ENCODE measurements at regions not wholly inside any gene's neighbourhood (a gene's known extent, or its start where the extent isn't known, plus 50 kb on each side); places are given as distances from the start of the nearest gene placed in this dataset.

DNA sequence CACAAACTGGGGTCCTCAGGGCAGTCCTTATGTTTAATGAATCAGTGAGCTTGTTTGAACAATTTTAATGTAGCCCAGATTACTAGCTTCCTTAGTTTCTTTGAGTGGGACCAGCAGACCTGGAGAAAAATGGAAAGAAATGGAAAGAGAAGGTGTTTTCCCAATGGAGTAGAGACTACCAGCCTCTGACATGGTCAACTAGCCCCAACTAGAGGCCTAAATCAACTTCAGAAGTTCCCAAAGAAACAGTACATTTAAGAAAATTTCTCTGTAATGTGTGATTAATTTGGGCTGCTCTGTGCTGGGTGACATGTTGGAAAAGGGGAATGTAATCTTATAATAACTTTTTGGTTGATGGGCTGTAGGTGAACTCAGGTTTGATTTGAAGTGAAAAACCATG is 310.9 kb downstream of the MFSD1 start:
- no peak for DNase-seq (ENCODE audit: low read depth, low spot score)
- no peak overlapping the region for H3K27ac ChIP-seq

GRCh38 chr3:159113221-159113875 is 311.5 kb downstream of the MFSD1 start:
- H3K27ac ChIP-seq = no peak overlapping the region
- DNase-seq (ENCODE audit: low read depth, low spot score) = no peak

- DNase-seq (ENCODE audit: low read depth, low spot score) = no peak
- no peak overlapping the region for H3K27ac ChIP-seq
Observed at GRCh38 chr3:159114582-159114981, 312.7 kb downstream of the MFSD1 start.

DNA sequence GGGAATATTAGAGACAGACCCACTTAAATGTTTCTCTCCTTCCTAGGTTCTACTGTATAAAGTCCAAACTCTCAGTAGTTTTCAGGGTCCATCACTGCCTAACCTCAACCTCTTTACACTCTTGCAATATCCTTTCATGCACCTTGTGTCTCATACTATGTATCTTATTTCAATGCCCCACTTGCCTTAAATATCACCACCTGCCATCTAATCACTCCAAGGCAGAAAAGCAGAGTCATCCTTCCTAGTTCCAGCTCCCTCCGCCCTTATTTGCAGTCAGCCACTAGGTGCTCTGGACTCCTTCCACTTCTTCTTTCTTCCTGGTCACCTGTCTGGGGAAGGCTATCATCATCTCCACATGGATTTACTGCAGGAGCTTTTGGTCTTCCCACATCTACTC is 322.0 kb downstream of the MFSD1 start:
- DNase-seq (ENCODE audit: low read depth, low spot score) = no peak
- H3K27ac ChIP-seq = no peak overlapping the region

- DNase-seq (ENCODE audit: low read depth, low spot score) = no peak
- H3K27ac ChIP-seq = no peak overlapping the region
Observed at GRCh38 chr3:159126261-159127020, 324.6 kb downstream of the MFSD1 start.

GRCh38 chr3:159127021-159127392 is 325.2 kb downstream of the MFSD1 start:
- no peak overlapping the region for H3K27ac ChIP-seq
- no peak for DNase-seq (ENCODE audit: low read depth, low spot score)

DNA sequence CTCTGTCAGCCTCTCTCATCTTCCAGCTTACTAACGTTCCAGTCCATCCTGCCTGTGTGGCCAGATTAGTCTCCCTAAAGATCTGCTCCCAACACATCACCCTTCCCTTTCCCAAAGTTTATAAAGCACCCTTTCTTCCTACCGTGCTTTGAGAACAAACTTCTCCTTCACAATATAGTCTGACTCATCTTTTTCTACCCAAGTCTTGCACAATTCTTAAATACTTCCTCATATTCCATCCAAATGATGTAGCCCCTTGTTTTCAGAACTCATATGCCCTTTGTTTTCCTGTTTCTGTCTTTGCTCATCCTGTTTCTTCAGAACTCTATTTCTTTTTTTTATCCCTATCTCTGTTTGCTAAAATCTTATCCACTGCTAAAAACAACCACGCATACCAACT is 326.8 kb downstream of the MFSD1 start:
- DNase-seq (ENCODE audit: low read depth, low spot score) = peak; percentile 27
- no peak overlapping the region for H3K27ac ChIP-seq

- DNase-seq (ENCODE audit: low read depth, low spot score) = no peak
- no peak overlapping the region for H3K27ac ChIP-seq
Observed at GRCh38 chr3:159130108-159130507, 328.3 kb downstream of the MFSD1 start.

DNA sequence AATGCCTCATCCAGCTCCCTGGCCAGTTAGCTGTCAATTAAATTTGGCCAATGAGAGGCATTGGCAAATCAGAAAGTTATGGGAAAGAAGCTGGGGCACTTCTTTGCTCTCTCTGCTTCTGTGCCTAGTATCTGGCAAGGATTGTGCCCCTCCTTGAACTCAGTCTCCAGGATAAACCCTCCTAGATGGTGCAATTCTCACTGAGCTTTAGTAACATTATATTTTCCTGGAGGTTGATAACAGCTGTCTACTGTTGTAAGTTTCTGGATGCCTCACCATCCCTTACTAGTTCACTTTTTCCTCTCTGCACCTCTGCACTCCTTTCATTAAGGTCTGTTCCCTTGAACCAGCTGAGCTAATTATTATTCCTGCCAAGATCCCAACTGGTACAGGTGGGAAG is 329.5 kb downstream of the MFSD1 start:
- no peak for DNase-seq (ENCODE audit: low read depth, low spot score)
- H3K27ac ChIP-seq = no peak overlapping the region

DNA sequence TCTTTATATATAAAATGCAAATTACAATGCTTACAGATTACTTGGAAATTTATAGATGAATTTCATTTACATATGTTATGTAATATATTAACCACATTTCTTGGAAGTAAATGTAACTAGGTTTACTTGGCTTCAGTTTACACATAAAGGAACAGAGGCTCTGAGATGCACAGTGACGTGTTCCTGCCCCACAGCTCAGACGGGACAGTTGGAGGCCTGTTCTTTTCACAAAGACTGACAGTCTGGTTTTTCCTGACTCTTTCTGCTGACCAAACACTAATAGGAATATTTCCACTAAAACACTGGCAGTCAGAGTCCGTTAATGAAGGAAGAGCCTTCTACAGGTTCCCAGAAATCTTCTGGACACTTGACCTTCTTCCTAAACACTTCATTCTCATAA is 336.1 kb downstream of the MFSD1 start:
- H3K27ac ChIP-seq = no peak overlapping the region
- DNase-seq (ENCODE audit: low read depth, low spot score) = no peak

GRCh38 chr3:159139326-159139725 is 337.5 kb downstream of the MFSD1 start:
- no peak for DNase-seq (ENCODE audit: low read depth, low spot score)
- H3K27ac ChIP-seq = no peak overlapping the region

DNA sequence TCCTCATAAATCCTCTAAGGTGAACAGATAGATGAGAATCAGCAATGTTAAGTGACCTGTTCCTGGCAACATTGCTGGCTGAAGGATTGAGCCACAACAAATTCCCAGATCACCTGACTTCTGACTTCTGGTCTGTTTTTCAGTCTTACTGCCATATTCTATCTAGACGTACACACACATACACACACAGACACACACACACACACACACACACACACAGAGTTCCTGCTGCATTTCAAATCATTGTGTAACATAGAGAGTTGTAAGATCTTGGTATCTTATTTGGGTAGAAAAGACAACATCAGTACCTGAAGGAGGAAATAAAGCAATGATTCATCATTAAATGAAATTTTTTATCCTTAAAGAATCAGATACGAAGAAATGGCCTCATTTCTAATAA is 342.6 kb downstream of the MFSD1 start:
- DNase-seq (ENCODE audit: low read depth, low spot score) = no peak
- no peak overlapping the region for H3K27ac ChIP-seq

GRCh38 chr3:159144891-159145290 is 343.0 kb downstream of the MFSD1 start:
- H3K27ac ChIP-seq = no peak overlapping the region
- no peak for DNase-seq (ENCODE audit: low read depth, low spot score)

- no peak for DNase-seq (ENCODE audit: low read depth, low spot score)
- H3K27ac ChIP-seq = no peak overlapping the region
Observed at GRCh38 chr3:159146392-159146791, 344.5 kb downstream of the MFSD1 start.

DNA sequence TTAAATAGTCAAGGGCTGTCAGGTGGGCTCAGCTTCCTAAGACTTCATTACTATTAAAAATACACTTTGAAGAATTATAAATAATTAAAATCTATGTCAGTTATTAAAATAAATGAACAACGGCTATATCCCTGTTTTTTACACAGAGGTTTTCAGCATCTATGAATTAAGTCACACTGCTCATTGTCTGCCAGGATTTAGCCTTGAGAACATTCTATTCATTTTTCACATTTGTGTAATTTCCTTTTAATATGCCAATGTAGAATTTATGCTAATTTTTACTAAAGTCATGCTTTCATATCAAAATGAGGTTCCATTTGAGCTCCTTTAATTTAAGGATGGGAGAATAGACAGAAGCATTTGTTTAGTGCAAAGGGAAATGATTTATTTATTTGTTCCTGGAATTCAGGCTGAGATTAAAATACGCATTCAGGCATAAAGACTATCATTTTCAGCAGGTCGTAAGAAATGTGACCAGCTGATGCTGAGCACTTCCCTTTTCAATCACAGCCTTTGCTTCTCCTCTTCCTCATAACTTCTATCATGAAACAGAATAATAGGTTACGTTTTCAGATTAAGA is 345.1 kb downstream of the MFSD1 start:
- DNase-seq (ENCODE audit: low read depth, low spot score) = no peak
- no peak overlapping the region for H3K27ac ChIP-seq

DNA sequence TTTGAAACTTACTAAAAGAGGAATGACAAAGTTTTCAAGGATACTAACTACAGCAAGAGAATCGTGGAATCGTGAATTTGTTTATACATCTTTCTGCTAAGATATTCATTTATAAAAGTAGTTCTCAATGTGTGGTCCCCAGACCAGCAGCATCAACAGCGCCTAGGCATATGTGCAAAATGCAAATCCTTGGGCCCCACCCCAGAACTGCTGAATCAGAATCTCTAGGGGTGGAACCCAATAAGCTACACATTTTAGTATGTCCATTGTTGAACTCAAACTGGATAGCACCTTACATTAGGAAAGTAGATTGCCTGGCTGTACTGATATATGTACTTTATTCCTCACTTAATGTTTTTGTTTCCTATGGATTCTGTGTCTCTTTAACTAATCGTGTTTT is 346.0 kb downstream of the MFSD1 start:
- H3K27ac ChIP-seq = no peak overlapping the region
- DNase-seq (ENCODE audit: low read depth, low spot score) = no peak

- no peak for DNase-seq (ENCODE audit: low read depth, low spot score)
Observed at GRCh38 chr3:159148466-159148865, 346.6 kb downstream of the MFSD1 start.

DNA sequence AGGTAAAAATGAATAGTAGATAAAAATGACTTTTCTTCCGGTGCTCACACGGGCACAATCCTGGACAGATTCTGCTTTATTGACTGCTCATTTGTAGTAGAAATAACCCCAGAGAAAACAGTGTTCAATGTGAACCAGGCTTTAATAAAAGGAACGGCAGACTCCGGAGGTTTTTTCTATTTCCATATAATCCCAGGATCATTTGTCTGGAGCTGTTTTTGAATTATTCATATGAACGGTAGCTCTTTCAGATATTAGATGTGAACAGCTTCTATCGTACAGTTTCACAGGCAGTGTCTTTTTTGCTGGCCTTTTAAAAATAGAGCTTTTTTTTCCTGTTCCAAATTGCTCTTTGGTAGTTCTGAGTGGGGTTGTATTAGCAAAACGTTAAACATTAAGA is 347.3 kb downstream of the MFSD1 start:
- no peak overlapping the region for H3K27ac ChIP-seq
- no peak for DNase-seq (ENCODE audit: low read depth, low spot score)

More at GRCh38 chr3:159148466-159148865, 346.6 kb downstream of the MFSD1 start:
- no peak overlapping the region for H3K27ac ChIP-seq

GRCh38 chr3:159149633-159150032 is 347.8 kb downstream of the MFSD1 start:
- no peak overlapping the region for H3K27ac ChIP-seq
- DNase-seq (ENCODE audit: low read depth, low spot score) = no peak

DNA sequence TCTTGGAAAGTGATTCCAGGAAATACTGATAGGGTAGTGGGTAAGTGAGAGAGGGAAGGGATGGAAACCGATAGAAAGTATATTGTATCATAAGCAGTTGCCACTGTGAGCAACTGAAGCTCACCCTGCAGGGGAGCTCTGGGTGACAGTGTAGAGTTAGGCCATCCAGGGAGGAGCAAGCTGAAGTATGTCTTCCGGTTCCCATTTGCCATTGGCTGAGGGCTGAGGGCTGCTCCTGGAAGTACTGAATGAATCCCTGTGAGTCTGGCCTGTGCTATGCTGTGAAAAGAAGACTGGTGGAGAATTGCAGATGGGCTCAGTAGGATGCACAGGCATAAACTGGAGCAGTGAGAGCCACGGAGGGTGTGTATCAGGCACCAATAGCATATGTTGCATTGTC is 348.3 kb downstream of the MFSD1 start:
- H3K27ac ChIP-seq = no peak overlapping the region
- DNase-seq (ENCODE audit: low read depth, low spot score) = no peak

GRCh38 chr3:159151130-159151529 is 349.3 kb downstream of the MFSD1 start:
- no peak for DNase-seq (ENCODE audit: low read depth, low spot score)
- no peak overlapping the region for H3K27ac ChIP-seq

GRCh38 chr3:159157275-159157674 is 355.4 kb downstream of the MFSD1 start:
- DNase-seq (ENCODE audit: low read depth, low spot score) = no peak
- no peak overlapping the region for H3K27ac ChIP-seq

All from epithelial cell of prostate (primary cell).